ENCODE measurements at regions not wholly inside any gene's neighbourhood (a gene's known extent, or its start where the extent isn't known, plus 50 kb on each side); places are given as distances from the start of the nearest gene placed in this dataset.

DNA sequence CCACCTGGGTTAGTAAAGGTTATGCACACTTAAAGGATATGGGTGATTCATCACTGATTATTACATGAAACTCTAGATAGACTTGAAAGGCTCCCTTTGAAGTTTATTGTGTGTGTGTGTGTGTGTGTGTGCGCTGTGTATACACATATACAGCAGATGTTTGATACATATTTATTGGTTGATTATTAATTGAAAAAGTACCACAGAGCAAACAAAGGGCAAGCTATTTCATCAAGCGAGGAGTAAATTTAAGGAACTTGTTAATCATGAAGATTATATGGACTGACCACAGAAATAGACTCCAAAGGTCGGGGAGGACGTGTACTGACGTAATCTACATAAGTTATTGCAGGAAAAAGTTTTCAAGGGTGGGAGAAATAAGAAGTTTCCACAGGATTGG is 617.4 kb upstream of the POU3F3 start:
- TF ChIP-seq, protein P1, sequence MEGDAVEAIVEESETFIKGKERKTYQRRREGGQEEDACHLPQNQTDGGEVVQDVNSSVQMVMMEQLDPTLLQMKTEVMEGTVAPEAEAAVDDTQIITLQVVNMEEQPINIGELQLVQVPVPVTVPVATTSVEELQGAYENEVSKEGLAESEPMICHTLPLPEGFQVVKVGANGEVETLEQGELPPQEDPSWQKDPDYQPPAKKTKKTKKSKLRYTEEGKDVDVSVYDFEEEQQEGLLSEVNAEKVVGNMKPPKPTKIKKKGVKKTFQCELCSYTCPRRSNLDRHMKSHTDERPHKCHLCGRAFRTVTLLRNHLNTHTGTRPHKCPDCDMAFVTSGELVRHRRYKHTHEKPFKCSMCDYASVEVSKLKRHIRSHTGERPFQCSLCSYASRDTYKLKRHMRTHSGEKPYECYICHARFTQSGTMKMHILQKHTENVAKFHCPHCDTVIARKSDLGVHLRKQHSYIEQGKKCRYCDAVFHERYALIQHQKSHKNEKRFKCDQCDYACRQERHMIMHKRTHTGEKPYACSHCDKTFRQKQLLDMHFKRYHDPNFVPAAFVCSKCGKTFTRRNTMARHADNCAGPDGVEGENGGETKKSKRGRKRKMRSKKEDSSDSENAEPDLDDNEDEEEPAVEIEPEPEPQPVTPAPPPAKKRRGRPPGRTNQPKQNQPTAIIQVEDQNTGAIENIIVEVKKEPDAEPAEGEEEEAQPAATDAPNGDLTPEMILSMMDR (IDR thresholded peaks at IDR 0.05) = no peak
- no peak for TF ChIP-seq POLR2A (IDR thresholded peaks at IDR 0.05)

Data from lower leg skin (tissue), 3 donors.